Thyroid gland (tissue), 4 donors: ENCODE measurements at regions not wholly inside any gene's neighbourhood (a gene's known extent, or its start where the extent isn't known, plus 50 kb on each side); places are given as distances from the start of the nearest gene placed in this dataset.

Experiments used
- POLR2A ChIP-seq, 2 donors: fragments of 450-650 bp; IDR thresholded peaks; one replicate each; pipeline ENCODE4 v1.6.1; 2017; ENCODE audit warnings: antibody characterized with exemption in 2 of 2, mild to moderate bottlenecking in 2 of 2, moderate library complexity in 1 of 2
- TF ChIP-seq, protein P1 (sequence below), 6 experiments: fragments of 200-600 bp in 3 of 6; fragments of 450-650 bp in 3 of 6; sonication (generic) in 3 of 6; IDR thresholded peaks; one replicate each; pipeline ENCODE4 v1.5.1; 2016 to 2019; ENCODE audit warnings: antibody characterized with exemption in 6 of 6, mild to moderate bottlenecking in 2 of 6, inconsistent platforms in 1 of 6, moderate library complexity in 1 of 6

DNA sequence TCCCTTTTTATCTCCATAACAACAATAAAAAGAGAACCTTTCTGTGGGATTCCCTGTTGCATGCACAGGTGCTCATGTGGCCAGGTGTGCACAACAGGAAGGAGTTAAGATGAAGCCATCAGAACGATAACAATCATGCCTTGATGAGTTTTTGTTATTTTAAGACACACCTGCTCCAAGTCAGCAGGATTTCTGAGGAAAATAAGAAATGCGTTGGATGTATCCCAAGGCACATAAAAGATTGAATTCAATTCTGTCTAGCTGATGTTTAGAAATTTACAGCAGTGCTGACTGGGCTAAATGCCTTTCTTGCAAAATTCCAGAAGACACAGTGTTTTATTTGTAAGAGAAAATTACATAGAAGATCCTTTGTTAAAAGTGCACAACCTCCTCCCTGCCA, 1678.2 kb downstream of the ARAP2 start:
- TF ChIP-seq, protein P1, sequence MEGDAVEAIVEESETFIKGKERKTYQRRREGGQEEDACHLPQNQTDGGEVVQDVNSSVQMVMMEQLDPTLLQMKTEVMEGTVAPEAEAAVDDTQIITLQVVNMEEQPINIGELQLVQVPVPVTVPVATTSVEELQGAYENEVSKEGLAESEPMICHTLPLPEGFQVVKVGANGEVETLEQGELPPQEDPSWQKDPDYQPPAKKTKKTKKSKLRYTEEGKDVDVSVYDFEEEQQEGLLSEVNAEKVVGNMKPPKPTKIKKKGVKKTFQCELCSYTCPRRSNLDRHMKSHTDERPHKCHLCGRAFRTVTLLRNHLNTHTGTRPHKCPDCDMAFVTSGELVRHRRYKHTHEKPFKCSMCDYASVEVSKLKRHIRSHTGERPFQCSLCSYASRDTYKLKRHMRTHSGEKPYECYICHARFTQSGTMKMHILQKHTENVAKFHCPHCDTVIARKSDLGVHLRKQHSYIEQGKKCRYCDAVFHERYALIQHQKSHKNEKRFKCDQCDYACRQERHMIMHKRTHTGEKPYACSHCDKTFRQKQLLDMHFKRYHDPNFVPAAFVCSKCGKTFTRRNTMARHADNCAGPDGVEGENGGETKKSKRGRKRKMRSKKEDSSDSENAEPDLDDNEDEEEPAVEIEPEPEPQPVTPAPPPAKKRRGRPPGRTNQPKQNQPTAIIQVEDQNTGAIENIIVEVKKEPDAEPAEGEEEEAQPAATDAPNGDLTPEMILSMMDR (IDR thresholded peaks at IDR 0.05) = no peak
- TF ChIP-seq POLR2A (IDR thresholded peaks at IDR 0.05) = no peak
